NCI-H526 treated with DMSO at 0.1 percent for 48 hours (cell line): ENCODE measurements at regions not wholly inside any gene's neighbourhood (a gene's known extent, or its start where the extent isn't known, plus 50 kb on each side); places are given as distances from the start of the nearest gene placed in this dataset.
A peak's percentile ranks its signal among the peaks of the same experiment; 100 is the strongest.

Experiments used
- DNase-seq: peaks from one replicate; lab custom pipeline; 2025; lab: John Stamatoyannopoulos, UW

DNA sequence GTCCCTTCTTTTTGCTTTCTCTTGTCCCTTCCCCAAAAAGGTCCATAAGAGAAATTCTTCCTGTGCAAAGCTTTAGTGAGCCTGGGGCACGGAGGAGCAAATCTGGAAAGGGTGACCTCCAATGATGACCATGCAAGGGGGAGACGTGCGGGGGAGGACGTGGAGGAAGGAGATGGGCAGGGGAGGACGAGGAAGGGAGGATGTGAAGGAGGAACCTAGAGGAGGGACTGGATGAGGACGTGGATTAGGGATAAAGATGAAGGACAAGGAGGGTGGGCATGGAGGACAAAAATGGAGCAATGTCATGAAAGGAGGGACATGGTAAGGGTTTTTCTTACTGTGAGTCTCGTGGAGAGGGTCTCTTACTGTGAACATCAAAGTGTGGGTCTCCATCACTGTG is 139.5 kb downstream of the ERMARD start:
- DNase-seq, result no peak

DNA sequence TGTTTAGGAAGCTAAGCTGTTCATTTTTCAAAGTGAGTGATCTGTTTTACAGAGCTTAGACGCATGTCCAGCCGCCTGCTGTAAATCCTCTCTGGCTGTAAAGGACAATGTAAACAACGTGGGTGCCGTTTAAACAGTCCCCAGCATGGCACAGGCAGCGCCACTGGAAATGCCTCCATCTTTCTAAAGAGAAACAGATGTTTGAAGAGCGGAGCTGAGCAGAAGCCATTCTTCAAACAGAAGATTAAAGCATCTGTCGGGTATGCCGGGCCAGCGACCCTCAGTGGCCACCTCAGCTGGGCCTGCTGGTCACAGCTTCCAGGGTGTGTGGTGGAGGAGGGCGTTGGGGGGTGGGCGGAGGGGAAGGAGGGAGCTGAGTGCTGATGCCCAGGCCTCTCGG is 138.6 kb downstream of the ERMARD start:
- DNase-seq, result no peak

DNA sequence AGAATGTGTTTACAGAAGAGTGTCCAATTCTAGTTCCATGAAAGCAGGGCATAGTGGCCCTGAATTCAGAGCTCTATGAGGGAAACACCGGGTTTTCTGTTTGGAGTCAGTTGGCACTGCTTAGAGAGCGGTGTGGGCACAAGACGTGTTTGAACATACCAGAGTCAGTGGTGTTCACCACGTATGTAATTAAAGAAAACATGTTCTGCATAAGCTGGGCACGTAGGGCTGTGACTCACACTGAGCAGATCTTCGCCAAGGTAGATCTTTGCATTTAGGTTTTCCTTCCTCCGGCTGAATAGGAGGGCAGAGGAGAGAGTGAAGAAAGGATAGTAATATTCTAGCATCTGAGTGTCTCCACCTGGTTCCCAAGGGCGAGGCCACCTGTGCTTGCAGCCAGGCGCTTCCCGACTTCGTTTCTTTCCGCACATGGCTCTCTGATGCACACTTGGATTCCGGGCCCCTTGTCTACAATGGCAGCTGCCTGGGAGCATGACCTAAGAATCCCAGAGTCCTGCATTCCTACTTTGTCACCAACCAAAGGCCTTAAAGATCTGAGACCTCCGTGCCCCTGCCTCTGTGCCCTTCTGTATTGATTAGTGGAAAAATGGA is 136.2 kb downstream of the ERMARD start:
- no peak for DNase-seq

DNA sequence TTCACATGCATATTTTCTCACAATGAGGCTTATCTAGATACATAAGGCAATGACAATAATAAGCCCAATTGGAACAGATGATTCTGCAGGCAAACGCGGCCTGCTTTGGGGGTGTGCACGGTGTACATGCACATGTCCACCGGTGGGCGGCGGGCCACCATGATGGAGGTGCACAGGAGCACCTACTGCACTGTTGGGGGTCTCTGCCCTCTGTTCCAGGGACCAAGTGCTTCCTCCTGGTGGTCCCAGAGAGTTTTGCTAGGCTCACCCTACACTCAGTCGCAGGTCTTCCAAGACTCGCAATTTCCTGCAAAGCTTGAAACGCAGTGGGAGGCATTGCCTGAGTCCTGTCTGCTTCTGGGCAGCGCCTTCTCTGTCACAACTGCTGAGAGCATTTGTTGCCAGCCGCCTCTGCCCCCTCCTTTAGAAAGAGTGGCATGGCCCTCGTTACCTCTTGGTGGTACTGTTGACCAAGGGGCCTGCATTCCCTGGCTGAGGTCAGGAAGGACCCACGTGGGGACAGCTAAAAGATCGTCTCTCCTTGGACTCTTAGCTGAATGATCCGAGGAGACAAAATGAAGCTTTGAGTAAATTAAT is 135.3 kb downstream of the ERMARD start:
- no peak for DNase-seq

- DNase-seq, result no peak
Measured at GRCh38 chr6:169885831-169886230, 134.4 kb downstream of the ERMARD start.

DNA sequence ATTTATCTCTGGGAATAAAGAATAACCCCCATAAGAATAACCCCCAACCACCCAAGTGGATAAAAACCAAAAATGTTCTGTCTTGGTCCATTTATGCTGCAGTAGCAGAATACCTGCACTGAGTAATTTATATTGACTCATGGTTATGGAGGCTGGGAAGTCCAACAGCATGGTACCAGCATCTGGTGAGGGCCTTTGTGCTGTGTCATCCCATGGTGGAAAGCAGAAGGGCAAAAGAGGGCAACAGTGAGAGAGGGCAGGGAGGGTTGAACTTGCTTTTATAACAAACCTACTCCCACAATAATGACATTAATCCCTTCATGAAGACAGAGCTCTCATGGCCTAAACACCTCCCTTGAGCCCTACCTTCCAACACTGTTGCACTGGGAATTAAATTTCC is 133.7 kb downstream of the ERMARD start:
- DNase-seq, result no peak

GRCh38 chr6:169884158-169884557 is 132.7 kb downstream of the ERMARD start:
- no peak for DNase-seq

DNA sequence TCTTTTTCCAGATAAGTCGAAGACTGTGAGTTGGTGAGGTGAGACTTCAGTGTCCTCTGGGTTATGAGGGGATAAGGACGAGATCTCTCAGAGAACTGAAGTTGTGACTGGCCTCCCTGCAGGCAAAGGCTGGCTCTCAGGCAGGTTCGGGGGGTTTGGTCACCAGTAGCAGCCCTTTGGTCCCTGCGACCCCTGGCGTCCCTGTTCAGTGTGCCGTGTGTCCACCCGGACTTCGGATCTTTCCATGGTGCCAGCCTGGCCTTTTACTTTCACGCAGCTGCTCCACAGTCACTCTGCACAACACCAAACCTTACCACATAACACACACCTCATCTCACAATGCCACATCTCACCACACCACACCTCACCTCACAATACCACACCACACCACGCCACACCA is 131.9 kb downstream of the ERMARD start:
- DNase-seq, result no peak

DNA sequence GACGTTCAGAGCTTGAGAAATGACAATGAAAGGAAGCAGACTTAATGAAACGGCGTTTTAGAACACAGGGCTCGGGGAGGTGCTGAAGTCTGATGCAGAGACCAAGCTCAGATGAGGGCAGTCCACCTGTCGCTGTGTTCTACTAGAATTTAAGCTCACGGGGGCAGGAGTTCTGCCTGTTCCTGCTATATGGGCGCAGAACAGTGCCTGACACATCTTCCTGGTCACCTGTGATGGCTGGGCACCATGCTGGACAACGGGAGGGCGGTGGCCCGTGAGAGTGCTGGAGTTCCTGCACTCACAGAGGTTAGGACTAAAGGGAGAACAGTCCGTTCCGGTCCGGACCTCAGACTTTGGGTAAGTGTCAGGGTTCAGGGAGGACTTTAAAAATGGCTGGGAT is 130.6 kb downstream of the ERMARD start:
- no peak for DNase-seq

GRCh38 chr6:169881398-169881797 is 130.0 kb downstream of the ERMARD start:
- no peak for DNase-seq

- DNase-seq, result no peak
Measured at GRCh38 chr6:169880516-169880915, 129.1 kb downstream of the ERMARD start.

DNA sequence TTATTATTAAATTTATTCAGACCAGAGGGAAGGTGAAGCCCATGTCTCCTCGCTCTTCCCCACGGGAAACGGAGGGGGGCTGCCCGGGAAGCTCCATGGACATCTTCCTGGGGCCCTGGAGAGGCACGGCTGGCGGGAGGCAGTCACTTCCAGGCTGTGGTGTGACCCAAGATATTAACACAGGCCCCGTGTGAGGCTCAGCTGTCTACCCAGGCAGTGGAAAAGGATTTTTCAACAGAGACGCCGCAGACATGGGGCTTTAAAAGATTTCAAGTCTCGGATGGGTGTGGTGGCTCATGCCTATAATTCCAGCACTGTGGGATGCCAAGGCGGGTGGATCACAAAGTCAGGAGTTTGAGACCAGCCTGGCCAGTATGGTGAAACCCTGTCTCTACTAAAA is 117.9 kb downstream of the ERMARD start:
- no peak for DNase-seq

GRCh38 chr6:169868458-169868857 is 117.0 kb downstream of the ERMARD start:
- DNase-seq, result no peak

- no peak for DNase-seq
Measured at GRCh38 chr6:169867751-169868191, 116.3 kb downstream of the ERMARD start.

DNA sequence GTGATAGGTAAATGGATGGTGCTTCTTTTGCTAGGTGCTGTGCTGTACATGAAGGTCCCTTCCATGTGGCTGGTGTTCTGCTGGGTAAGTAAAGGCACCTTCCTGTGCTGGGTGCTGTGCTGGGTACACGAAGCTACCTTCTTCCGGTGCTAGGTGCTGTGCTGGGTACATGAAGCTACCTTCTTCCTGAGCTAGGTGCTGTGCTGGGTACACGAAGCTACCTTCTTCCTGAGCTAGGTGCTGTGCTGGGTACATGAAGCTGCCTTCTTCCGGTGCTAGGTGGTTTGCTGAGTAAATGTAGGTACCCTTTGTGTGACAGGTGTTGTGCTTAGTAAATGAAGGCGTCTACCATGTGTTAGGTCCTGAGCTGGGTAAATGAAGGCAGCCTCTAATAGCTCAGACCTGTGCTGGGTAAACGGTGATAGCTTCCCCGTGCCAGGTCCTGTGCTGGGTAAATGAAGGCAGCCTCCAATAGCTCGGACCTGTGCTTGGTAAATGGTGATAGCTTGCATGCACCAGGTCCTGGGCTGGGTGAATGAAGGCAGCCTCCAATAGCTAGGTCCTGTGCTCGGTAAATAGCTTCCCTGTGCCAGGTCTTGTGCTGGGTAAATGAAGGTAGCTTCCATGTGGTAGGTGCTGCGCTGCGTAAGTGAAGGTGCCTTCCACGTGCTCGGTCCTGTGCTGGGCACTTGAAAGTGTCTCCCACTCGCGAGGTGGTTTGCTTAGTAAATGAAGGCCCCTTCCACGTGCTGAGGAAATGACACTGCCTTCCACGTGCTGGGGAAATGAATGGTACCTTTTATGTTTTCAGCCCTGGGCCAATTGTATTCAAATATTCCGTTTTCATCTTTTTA is 115.5 kb downstream of the ERMARD start:
- DNase-seq, result no peak

DNA sequence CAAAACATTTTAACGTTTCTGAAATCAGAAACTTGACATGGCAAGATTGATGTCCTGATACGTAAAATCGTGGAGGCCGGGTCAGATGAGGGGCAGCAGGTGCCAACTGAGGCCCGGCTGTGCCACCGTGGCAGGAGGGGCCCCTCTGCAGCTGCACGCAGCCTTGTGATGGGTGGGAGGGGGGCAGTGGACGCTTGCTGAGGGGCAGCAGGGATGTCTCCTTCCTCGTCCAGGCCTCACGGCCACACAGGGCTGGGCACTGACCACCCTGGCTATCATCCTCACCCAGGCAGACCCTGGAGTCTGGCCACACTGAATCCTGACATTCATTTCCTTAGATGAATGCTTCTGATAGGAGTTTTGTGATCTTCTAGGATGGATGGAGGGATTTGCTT is 114.7 kb downstream of the ERMARD start:
- DNase-seq, result no peak

GRCh38 chr6:169865346-169866139 is 114.1 kb downstream of the ERMARD start:
- no peak for DNase-seq

GRCh38 chr6:169864148-169865020 is 113.0 kb downstream of the ERMARD start:
- DNase-seq, result peak; percentile 66

DNA sequence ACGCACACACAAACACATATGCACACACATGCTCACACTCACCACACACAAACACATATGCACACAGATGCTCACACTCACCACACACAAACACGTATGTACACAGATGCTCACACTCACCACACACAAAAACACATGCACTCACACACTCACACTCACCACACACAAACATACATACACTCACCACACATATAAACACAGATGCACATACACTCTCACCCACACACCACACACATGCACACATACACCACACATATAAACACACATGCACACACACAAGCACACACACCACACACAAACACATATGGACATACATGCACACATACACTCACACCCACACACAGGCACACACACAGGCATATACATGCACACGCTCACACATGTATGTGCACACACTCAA is 112.3 kb downstream of the ERMARD start:
- DNase-seq, result no peak

DNA sequence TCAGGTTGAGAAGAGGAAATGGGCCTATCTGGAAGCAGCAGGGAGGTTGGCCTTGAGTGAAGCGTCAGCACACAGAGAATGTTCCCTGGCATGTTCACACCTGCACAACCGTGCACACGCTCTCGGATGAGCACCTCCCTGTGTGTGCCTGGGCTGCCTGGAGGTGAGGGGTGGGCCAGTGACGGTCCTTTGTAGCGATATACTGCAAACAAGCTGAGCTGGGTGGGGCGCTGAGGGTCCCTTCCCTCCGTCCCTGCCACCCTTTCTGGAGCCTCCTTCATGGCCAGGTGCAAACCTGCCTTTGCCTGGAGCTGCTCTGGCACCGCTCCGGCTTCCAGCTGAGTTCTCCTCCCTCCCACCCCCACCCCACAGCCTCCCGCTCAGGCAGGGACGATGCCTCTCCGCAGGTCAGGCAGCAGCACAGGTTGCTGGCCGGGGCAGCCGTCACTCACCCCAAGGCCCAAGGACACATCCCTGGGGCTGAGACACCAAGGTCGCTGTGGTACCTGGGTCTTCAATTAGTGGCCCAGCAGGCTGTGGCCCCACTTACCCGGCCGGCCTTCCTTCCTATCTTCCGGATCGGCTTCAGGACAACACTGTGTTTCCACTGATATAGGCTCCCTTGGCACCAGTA is 111.6 kb downstream of the ERMARD start:
- no peak for DNase-seq
